GM12874 (cell line): ENCODE measurements at regions not wholly inside any gene's neighbourhood (a gene's known extent, or its start where the extent isn't known, plus 50 kb on each side); places are given as distances from the start of the nearest gene placed in this dataset.

Source experiments
- TF ChIP-seq, protein P1 (sequence below): IDR thresholded peaks from 2 replicates; pipeline ENCODE4 v1.5.1; 2011; ENCODE audit warnings: low read depth, mild to moderate bottlenecking, control low read depth, low read length, moderate library complexity; ENCODE audit not compliant: insufficient read depth

GRCh38 chr12:115640929-115641328, 636.6 kb downstream of the MED13L start:
- TF ChIP-seq, protein P1, sequence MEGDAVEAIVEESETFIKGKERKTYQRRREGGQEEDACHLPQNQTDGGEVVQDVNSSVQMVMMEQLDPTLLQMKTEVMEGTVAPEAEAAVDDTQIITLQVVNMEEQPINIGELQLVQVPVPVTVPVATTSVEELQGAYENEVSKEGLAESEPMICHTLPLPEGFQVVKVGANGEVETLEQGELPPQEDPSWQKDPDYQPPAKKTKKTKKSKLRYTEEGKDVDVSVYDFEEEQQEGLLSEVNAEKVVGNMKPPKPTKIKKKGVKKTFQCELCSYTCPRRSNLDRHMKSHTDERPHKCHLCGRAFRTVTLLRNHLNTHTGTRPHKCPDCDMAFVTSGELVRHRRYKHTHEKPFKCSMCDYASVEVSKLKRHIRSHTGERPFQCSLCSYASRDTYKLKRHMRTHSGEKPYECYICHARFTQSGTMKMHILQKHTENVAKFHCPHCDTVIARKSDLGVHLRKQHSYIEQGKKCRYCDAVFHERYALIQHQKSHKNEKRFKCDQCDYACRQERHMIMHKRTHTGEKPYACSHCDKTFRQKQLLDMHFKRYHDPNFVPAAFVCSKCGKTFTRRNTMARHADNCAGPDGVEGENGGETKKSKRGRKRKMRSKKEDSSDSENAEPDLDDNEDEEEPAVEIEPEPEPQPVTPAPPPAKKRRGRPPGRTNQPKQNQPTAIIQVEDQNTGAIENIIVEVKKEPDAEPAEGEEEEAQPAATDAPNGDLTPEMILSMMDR: no peak

DNA sequence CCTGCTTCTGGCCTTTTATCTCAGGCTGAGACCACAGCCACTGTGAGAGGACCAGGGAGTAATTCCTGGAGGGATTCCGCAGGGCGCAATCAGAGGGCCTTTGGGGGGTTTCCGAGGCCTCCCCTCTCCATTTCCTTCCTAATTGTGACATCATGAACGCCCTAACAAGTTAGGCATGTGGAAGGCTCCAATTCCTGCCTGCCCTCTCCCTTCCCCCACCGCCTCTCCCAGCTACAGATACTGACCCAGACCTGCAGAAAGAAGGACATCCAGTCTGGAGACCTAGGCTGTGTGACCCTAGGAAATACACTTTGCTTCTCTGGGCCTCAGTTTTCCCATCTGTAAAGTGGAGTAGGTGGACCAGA, 637.9 kb downstream of the MED13L start:
- TF ChIP-seq, protein P1: no peak

DNA sequence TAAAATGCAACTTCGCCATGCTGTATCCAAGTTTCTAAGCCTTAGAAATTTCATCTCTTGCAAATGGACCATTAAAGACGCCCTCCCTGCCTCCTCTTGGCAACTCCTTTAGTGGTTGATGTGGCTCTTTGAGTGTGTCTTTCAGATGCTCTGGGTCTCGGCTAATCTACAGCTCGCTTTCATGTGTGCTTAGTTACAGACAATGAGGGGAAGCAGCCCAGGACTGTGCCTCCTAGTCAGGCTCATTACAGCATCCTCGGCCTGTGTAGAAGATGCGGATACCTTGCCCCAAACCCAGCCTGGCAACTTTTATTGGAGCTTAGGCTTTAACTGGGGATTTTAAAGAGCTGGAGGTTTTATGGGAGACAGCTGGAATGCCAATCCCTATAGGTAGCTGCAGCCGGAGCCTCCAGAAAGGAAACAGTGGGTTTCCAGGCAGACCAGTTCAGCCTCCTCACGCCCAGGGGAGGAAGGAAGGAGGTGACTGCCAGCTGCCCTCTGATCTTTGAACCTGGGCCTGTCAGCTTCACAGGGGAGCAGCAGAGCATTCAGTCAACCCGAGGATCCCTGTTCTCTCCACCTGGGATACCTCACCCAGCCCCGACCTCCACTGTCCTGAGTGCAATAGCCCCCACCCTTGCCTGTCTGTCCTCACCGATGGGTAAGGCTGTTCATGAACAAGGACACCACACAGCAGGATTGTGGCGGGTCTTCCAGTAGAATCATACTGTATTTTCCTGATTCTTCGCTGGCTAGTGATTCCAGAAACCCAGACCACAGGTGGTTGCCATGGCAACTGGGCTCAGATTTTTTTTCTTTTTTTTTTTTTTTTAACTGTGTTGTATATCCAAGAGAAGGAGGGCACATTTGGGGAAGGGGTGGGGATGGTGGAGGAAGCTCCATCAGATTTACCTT, 638.5 kb downstream of the MED13L start:
- TF ChIP-seq, protein P1: no peak

DNA sequence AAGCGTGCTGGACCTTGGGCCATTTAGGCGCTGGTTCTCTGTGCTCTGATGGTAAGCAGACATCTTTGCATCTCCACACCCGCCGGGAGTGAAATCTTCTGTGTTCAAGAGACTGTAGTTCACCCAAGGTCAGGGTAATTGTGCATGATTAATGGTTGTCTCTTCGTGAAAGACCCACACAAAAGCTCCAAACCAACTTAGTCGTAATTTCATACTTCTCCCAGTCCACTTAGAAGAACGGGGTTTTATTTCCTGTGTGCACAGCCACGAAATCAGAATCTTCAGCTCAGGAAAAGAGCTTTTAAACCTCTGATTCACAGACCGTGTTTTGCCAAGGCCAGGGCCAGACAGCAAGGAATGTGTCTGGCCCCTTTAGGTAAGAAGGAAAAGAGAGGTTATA, 640.9 kb downstream of the MED13L start:
- TF ChIP-seq, protein P1: no peak

DNA sequence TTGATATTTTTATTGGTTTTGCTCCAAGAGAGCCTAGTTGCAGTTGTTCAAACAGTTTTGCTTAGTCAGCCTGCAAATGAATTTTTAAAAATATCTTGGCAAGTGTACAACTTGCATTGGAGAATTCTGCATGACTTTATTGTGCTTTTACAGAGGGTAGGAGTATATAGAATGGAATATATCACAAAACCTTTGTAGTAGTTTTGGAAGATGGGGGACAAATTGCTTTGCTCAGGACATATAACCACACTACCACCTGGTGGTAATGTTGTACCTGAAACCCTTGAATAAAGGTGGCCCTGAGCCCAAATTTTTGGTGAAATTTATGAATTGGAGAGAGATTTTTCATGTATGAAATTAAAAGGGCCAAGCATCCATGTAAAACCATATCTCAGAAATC, 645.2 kb downstream of the MED13L start:
- TF ChIP-seq, protein P1: no peak

DNA sequence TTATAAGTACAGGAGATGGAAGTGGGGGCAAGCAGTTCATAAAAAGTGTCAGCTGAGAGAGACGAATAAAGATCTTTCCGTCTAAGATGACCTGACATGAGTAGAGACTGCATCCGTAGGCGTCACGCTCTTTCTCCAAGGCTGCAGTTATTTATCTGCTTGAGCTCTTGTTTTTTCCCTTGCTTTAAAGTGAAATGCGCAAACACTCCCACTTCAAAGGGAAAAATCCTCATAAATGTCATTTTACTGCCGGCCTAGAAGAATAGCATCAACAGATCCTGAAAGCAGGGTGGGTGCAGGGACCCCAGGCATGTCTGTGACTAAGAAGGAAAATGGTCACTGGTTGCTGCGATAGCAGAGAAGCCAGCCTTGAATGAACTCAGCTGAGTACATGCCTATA, 647.4 kb downstream of the MED13L start:
- TF ChIP-seq, protein P1: no peak

DNA sequence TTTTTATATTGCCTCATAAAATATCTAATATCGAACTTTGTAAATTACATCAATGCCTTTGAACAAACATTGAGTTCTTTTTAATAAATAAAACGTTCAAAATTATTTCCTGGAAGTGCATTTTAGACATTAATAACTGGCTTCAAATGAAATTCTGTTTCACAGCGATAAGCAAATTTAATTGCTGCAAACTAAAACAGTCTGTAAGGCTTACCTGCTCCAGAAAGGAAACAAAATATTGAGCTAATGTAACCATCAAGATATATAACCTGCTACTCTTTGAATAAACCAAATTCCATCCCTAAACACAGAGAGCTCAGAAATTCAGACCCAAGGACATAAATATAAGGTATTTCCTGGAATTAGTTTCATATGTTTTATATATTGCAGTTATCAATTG, 651.3 kb downstream of the MED13L start:
- TF ChIP-seq, protein P1: no peak
